Stimulated activated naive CD8-positive, alpha-beta T cell treated with anti-CD3 and anti-CD28 coated beads, Interleukin-15, amount 100 ng/mL, for 72 hours (primary cell): ENCODE measurements at regions not wholly inside any gene's neighbourhood (a gene's known extent, or its start where the extent isn't known, plus 50 kb on each side); places are given as distances from the start of the nearest gene placed in this dataset.
"Not testable (repeated sequence)": the region's sequence is repeated elsewhere in the genome, so short reads cannot be mapped to it uniquely, and the experiment has no call there.

Source experiments
- ATAC-seq: fragments of 150-1000 bp; cut with Tn5 transposase; 2 replicates; pipeline ENCODE4 v1.10.0; 2021; ENCODE audit warnings: mild to moderate bottlenecking, moderate library complexity
- DNase-seq, 2 donors: peaks; one replicate each; pipeline ENCODE4 v3.0.0; 2021 to 2022
- H3K27ac Mint-ChIP-seq, 2 donors: one replicate each; pipeline ENCODE4 v1.8.0; 2022; ENCODE audit warnings: mild to moderate bottlenecking in 2 of 2, mixed read lengths in 2 of 2, moderate library complexity in 2 of 2
- H3K27me3 Mint-ChIP-seq: one replicate; pipeline ENCODE4 v1.8.0; 2022; ENCODE audit warnings: mixed read lengths
- H3K4me1 Mint-ChIP-seq: one replicate; pipeline ENCODE4 v1.8.0; 2022; ENCODE audit warnings: mild to moderate bottlenecking, mixed read lengths
- H3K4me3 Mint-ChIP-seq, 2 donors: one replicate each; pipeline ENCODE4 v1.8.0; 2022; ENCODE audit warnings: mild to moderate bottlenecking in 2 of 2, mixed read lengths in 2 of 2, moderate library complexity in 1 of 2
- H3K9me3 Mint-ChIP-seq, 2 donors: one replicate each; pipeline ENCODE4 v1.8.0; 2022; ENCODE audit warnings: mixed read lengths in 2 of 2

- no peaks in the 10 kb centered on the region for H3K9me3 Mint-ChIP-seq
- no peaks in the 10 kb centered on the region for H3K4me1 Mint-ChIP-seq
- ATAC-seq (no peak), DNase-seq (no peak)
- no peak overlapping the region for H3K4me3 Mint-ChIP-seq
- H3K27me3 Mint-ChIP-seq, result no peaks in the 10 kb centered on the region
- H3K27ac Mint-ChIP-seq, result no peak overlapping the region
Observed at GRCh38 chr3:23128655-23129054, 74.5 kb upstream of the UBE2E2 start.

- H3K27me3 Mint-ChIP-seq, result no peaks in the 10 kb centered on the region
Observed at GRCh38 chr3:23129117-23129516, 74.0 kb upstream of the UBE2E2 start.

GRCh38 chr3:23129817-23130216, 73.3 kb upstream of the UBE2E2 start:
- Mint-ChIP-seq H3K4me3 (no peak overlapping the region), H3K27ac (no peak overlapping the region), H3K27me3 (no peaks in the 10 kb centered on the region), H3K9me3 (no peaks in the 10 kb centered on the region), H3K4me1 (no peaks in the 10 kb centered on the region)
- DNase-seq (no peak), ATAC-seq (no peak)

More at GRCh38 chr3:23129117-23129516, 74.0 kb upstream of the UBE2E2 start:
- H3K4me3 Mint-ChIP-seq, result no peak overlapping the region
- no peak overlapping the region for H3K27ac Mint-ChIP-seq
- ATAC-seq (no peak), DNase-seq (no peak)
- no peaks in the 10 kb centered on the region for H3K9me3 Mint-ChIP-seq
- no peaks in the 10 kb centered on the region for H3K4me1 Mint-ChIP-seq

- Mint-ChIP-seq H3K27me3 (no peaks in the 10 kb centered on the region), H3K4me3 (no peak overlapping the region), H3K9me3 (no peaks in the 10 kb centered on the region), H3K4me1 (no peaks in the 10 kb centered on the region), H3K27ac (no peak overlapping the region)
- ATAC-seq (no peak), DNase-seq (no peak)
Observed at GRCh38 chr3:23130406-23130805, 72.7 kb upstream of the UBE2E2 start.

GRCh38 chr3:23135026-23135785, 67.9 kb upstream of the UBE2E2 start:
- H3K9me3 Mint-ChIP-seq, result peaks cover 2 to 5% of the 10 kb centered on the region in 2 donors

GRCh38 chr3:23136054-23136453, 67.1 kb upstream of the UBE2E2 start:
- Mint-ChIP-seq H3K27me3 (no peaks in the 10 kb centered on the region), H3K27ac (no peak overlapping the region), H3K9me3 (peaks cover 5 to 7% of the 10 kb centered on the region in 2 donors), H3K4me1 (no peaks in the 10 kb centered on the region), H3K4me3 (no peak overlapping the region)
- ATAC-seq, result no peak
- no peak for DNase-seq

More at GRCh38 chr3:23135026-23135785, 67.9 kb upstream of the UBE2E2 start:
- ATAC-seq (no peak), DNase-seq (no peak)
- no peak overlapping the region for H3K4me3 Mint-ChIP-seq
- no peak overlapping the region for H3K27ac Mint-ChIP-seq
- no peaks in the 10 kb centered on the region for H3K27me3 Mint-ChIP-seq
- no peaks in the 10 kb centered on the region for H3K4me1 Mint-ChIP-seq

- not testable (repeated sequence) for DNase-seq, H3K9me3 Mint-ChIP-seq, ATAC-seq, H3K27ac Mint-ChIP-seq, H3K4me3 Mint-ChIP-seq, H3K4me1 Mint-ChIP-seq
- H3K27me3 Mint-ChIP-seq, result peaks cover 29% of the 10 kb centered on the region
Observed at GRCh38 chr3:23144051-23144450, 59.1 kb upstream of the UBE2E2 start.

GRCh38 chr3:23146163-23146562, 57.0 kb upstream of the UBE2E2 start:
- Mint-ChIP-seq H3K27me3 (peaks cover 30% of the 10 kb centered on the region), H3K4me3 (no peak overlapping the region), H3K9me3 (no peaks in the 10 kb centered on the region), H3K4me1 (peaks cover 9% of the 10 kb centered on the region), H3K27ac (no peak overlapping the region)
- ATAC-seq, result no peak
- DNase-seq, result no peak

- no peak overlapping the region for H3K4me3 Mint-ChIP-seq
- H3K4me1 Mint-ChIP-seq, result no peaks in the 10 kb centered on the region
- H3K27me3 Mint-ChIP-seq, result peaks cover 11% of the 10 kb centered on the region
- no peak overlapping the region for H3K27ac Mint-ChIP-seq
- ATAC-seq, result no peak
- DNase-seq, result no peak
- H3K9me3 Mint-ChIP-seq, result peaks cover 0 to 6% of the 10 kb centered on the region in 2 donors
Observed at GRCh38 chr3:23152989-23153388, 50.1 kb upstream of the UBE2E2 start.
